ENCODE measurements at regions not wholly inside any gene's neighbourhood (a gene's known extent, or its start where the extent isn't known, plus 50 kb on each side); places are given as distances from the start of the nearest gene placed in this dataset.

DNA sequence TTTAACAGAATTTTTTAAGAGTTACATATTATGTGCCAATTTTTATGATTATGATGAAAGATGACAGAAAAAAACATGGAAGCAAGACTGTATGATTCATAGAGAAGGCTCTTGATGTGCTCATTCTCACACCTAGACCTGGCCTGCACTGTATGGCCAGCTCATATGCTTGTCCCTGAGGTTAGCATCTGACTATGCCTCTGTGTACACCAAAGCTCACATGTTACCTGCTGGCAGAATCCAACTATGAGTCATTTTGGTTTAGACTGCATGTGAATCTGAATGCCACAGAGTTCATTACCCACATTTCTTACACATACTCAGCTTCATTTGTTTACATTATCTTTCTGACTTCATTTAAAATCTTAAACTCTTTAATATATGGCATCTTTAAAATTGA is 139.0 kb downstream of the DSC3 start:
- TF ChIP-seq CTCF (IDR thresholded peaks at IDR 0.05; ENCODE audit: borderline replicate concordance, extremely low read depth, low read length, poor library complexity, severe bottlenecking) (no peak), EZH2 (IDR thresholded peaks at IDR 0.05; ENCODE audit: borderline replicate concordance, low read depth, low read length, severe bottlenecking) (no peak)
- H3K9ac ChIP-seq (ENCODE audit: low read depth, low read length), result no peak overlapping the region
- no peaks in the 10 kb centered on the region for H3K4me1 ChIP-seq (ENCODE audit: insufficient read depth, low read length)
- no peaks in the 10 kb centered on the region for H4K20me1 ChIP-seq (ENCODE audit: insufficient read depth, low read length)
- no peaks in the 10 kb centered on the region for H3K9me3 ChIP-seq (ENCODE audit: insufficient read depth, low read length, severe bottlenecking)
- H3K27ac ChIP-seq (ENCODE audit: low read length), result no peak overlapping the region
- no peak overlapping the region for H2AFZ ChIP-seq (ENCODE audit: low read depth, low read length)
- DNase-seq (no peak), ATAC-seq (ENCODE audit: insufficient read depth, low read depth) (peak; percentile 42; the same call in 1 of the 3 replicates)
- no peaks in the 10 kb centered on the region for H3K27me3 ChIP-seq (ENCODE audit: insufficient read depth, low read length, poor library complexity)
- H3K4me2 ChIP-seq (ENCODE audit: insufficient read depth, low read length), result no peak overlapping the region
- no peak overlapping the region for H3K4me3 ChIP-seq (ENCODE audit: low read depth in 1 of 2, low read length in 2 of 2)
- H3K36me3 ChIP-seq (ENCODE audit: insufficient read depth, low read length), result no peaks in the 10 kb centered on the region
- H3K79me2 ChIP-seq (ENCODE audit: insufficient read depth, low read length), result no peaks in the 10 kb centered on the region

DNA sequence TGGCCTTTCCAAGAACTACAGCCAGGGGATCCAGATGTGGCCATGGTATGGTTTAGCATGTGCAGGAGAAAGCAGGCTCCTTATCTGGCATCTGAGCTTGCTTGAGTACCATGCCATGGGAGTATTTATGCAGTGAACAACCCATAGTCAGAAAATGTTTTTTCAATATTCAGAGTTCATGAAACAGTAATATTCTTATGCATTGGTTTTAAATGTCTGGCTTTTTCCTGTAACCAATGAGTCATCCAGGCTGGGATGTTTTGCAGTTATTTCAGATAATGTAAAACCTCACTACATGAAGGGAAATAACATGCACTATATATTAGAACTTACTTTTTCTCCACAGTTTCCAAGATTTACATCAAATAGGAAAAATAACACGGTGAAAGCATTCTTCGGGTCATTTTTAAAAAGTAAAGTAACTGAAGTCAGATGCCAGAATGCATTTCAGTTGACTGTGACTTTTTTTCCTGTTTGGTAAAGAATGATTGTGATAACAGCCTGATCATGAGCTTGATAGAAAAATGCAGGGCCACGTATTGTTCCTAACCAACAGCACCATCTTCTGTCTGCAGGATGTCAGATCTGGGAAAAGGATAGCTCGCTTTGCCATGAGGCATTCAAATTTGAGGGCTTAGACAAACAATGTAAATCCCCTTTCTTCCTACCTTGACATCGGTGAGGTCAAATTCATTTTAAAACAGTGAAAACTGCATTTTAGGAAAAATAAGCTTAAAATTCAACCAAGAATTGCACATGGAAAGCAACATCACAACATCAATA is 152.8 kb downstream of the DSC3 start:
- DNase-seq (no peak), ATAC-seq (ENCODE audit: insufficient read depth, low read depth) (no peak)
- Histone ChIP-seq H2AFZ (ENCODE audit: low read depth, low read length) (no peak overlapping the region), H3K27ac (ENCODE audit: low read length) (no peak overlapping the region), H3K79me2 (ENCODE audit: insufficient read depth, low read length) (no peaks in the 10 kb centered on the region), H3K36me3 (ENCODE audit: insufficient read depth, low read length) (no peaks in the 10 kb centered on the region), H3K9me3 (ENCODE audit: insufficient read depth, low read length, severe bottlenecking) (no peaks in the 10 kb centered on the region), H3K4me3 (ENCODE audit: low read depth in 1 of 2, low read length in 2 of 2) (no peak overlapping the region), H3K4me1 (ENCODE audit: insufficient read depth, low read length) (no peaks in the 10 kb centered on the region), H3K9ac (ENCODE audit: low read depth, low read length) (no peak overlapping the region), H4K20me1 (ENCODE audit: insufficient read depth, low read length) (no peaks in the 10 kb centered on the region), H3K27me3 (ENCODE audit: insufficient read depth, low read length, poor library complexity) (no peaks in the 10 kb centered on the region), H3K4me2 (ENCODE audit: insufficient read depth, low read length) (no peak overlapping the region)
- TF ChIP-seq CTCF (IDR thresholded peaks at IDR 0.05; ENCODE audit: borderline replicate concordance, extremely low read depth, low read length, poor library complexity, severe bottlenecking) (peak; percentile 35), EZH2 (IDR thresholded peaks at IDR 0.05; ENCODE audit: borderline replicate concordance, low read depth, low read length, severe bottlenecking) (no peak)

DNA sequence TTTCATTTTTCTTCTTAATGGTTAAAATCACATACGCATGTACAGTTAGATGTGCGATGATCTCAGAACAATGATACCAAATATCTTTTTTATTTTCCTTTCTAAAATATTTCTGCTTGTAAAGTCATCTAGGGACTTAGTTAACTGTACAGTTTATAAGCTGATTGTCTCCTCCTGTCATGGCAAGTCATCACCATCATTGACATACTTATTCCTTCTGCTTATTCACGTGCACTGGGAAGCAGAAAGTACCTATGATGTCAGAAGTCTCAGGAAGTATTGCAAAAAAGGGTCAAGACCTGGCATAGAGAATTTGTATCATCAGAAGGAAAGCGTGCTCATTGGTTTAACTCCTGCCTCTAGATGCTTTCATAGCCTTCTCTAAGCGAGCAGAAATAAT is 154.2 kb downstream of the DSC3 start:
- Histone ChIP-seq H3K27ac (ENCODE audit: low read length) (no peak overlapping the region), H3K36me3 (ENCODE audit: insufficient read depth, low read length) (no peaks in the 10 kb centered on the region), H4K20me1 (ENCODE audit: insufficient read depth, low read length) (no peaks in the 10 kb centered on the region), H2AFZ (ENCODE audit: low read depth, low read length) (no peak overlapping the region), H3K4me3 (ENCODE audit: low read depth in 1 of 2, low read length in 2 of 2) (no peak overlapping the region), H3K4me1 (ENCODE audit: insufficient read depth, low read length) (no peaks in the 10 kb centered on the region), H3K27me3 (ENCODE audit: insufficient read depth, low read length, poor library complexity) (no peaks in the 10 kb centered on the region), H3K9me3 (ENCODE audit: insufficient read depth, low read length, severe bottlenecking) (no peaks in the 10 kb centered on the region), H3K4me2 (ENCODE audit: insufficient read depth, low read length) (no peak overlapping the region), H3K79me2 (ENCODE audit: insufficient read depth, low read length) (no peaks in the 10 kb centered on the region), H3K9ac (ENCODE audit: low read depth, low read length) (no peak overlapping the region)
- ATAC-seq (ENCODE audit: insufficient read depth, low read depth) (no peak), DNase-seq (no peak)
- TF ChIP-seq CTCF (IDR thresholded peaks at IDR 0.05; ENCODE audit: borderline replicate concordance, extremely low read depth, low read length, poor library complexity, severe bottlenecking) (no peak), EZH2 (IDR thresholded peaks at IDR 0.05; ENCODE audit: borderline replicate concordance, low read depth, low read length, severe bottlenecking) (no peak)
